HG03095 (cell line): ENCODE measurements at regions not wholly inside any gene's neighbourhood (a gene's known extent, or its start where the extent isn't known, plus 50 kb on each side); places are given as distances from the start of the nearest gene placed in this dataset.
"Not testable (repeated sequence)": the region's sequence is repeated elsewhere in the genome, so short reads cannot be mapped to it uniquely, and the experiment has no call there.

Source experiments
- ATAC-seq: cut with Tn5 transposase; IDR thresholded peaks from one replicate; pipeline ENCODE4 v1.9.1; 2021; ENCODE audit warnings: moderate library complexity; ENCODE audit not compliant: unreplicated experiment

- no peak for ATAC-seq
Measured at GRCh38 chr18:38651736-38652135, 1086.1 kb upstream of the CELF4 start.

DNA sequence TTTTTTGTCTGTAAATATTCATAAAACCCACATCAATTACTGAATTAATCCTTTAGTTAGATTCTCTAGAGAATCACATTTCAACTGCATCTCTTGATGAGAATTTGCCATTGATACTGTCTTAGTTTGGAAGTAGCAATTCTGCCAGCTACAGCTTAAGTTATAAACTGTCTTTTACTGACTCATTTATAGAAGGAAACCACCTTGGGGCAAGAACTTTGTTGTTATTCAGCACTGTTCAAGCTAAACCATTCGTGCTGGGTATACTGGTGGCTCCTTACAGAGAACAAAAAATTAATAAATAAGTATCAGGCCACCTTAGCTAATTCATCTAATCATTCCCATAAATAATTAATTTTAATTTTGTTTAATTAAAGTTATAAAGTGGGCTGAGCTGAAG, 1082.6 kb upstream of the CELF4 start:
- ATAC-seq = no peak

GRCh38 chr18:38646296-38646695, 1080.7 kb upstream of the CELF4 start:
- no peak for ATAC-seq

DNA sequence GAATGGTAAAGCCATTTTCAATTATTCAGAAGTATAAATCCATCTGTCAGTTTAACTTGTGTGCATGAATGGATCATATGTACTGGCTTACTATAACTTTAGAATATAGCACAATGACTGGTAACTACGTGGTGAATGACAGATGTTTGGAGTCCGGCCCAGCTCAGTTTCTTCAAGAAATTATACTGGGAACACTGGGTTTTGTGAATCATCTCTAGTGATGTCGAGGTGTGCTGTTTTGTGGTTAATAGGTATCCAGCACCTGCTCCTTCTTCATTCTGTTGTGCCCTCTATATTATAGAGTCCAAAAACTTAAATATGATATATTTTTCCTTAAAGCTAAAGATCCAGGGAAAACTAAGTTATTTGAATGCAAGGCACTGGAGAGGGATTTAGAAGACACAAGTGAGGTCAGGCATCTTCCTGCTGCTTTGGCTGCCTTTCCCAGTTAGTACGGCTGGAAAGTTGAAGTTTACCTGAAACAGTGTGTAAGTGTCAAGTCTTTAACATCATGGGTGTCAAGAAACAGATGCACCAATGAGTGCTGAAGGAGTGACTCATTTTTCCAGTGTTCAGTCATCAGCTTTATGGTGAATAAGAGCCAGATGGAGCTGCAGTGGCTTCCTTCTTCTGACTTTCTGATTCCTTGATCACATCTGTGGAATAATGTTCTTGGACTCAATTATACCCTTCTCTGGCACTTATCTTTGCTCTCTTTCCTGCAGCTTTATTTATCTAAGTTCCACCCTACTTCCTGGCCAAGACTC, 1079.5 kb upstream of the CELF4 start:
- ATAC-seq = no peak

GRCh38 chr18:38642711-38643110, 1077.1 kb upstream of the CELF4 start:
- ATAC-seq = no peak

DNA sequence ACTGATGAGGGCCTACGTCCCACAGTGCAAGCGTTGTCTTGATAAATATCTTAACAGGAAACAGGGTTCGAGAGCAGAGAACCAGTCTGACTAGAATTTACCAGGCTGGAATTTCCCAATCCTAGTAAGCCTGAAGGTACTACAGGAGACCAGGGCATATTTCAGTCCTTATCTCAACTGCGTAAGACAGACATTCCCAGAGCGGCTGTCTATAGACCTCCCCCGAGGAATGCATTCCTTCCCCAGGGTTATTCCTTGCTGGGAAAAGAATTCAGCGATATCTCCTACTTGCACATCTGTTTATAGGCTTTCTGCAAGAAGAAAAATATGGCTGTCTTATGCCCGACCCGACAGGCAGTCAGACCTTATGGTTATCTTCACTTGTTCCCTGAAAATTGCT, 1074.1 kb upstream of the CELF4 start:
- not testable (repeated sequence) for ATAC-seq

- ATAC-seq = no peak
Measured at GRCh38 chr18:38635709-38636430, 1070.3 kb upstream of the CELF4 start.

- no peak for ATAC-seq
Measured at GRCh38 chr18:38634117-38634516, 1068.5 kb upstream of the CELF4 start.

DNA sequence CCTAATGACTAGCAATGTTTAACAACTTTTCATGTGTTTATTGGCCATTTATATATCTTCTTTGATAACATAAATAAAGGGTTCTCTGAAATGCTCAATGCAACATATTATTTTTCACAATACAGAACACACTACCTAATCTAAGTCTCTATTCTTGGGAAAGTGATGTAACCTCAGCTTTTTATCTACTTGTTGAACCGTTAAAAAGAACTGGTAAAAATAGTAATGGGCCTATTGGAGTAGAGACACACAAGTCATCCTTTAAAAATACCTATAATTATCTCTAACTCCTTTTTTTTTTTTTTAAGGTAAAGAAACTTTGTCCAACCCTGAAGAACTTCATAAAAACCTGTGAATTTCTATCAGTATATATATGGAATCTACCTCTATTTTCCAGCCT, 1067.7 kb upstream of the CELF4 start:
- ATAC-seq = no peak

GRCh38 chr18:38619129-38619528, 1053.5 kb upstream of the CELF4 start:
- ATAC-seq = no peak

DNA sequence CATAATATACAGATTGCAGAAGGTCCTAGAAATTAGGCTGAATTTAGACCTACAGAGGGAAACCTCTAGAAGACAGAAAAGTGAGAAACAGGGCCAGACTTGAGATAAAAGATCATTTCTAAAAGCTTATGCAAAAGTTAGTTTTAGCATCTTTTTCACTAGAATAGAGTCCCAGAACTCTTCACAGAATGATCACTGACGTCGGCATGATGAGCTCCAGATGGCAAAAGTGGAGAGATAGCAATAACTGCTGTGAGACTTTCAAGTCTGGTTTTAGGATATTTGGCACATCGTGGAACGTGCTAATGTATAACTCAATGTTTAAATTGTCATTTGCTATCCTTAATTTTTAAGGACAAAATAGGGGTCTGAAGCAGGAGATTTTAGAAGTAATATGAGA, 1050.7 kb upstream of the CELF4 start:
- no peak for ATAC-seq

DNA sequence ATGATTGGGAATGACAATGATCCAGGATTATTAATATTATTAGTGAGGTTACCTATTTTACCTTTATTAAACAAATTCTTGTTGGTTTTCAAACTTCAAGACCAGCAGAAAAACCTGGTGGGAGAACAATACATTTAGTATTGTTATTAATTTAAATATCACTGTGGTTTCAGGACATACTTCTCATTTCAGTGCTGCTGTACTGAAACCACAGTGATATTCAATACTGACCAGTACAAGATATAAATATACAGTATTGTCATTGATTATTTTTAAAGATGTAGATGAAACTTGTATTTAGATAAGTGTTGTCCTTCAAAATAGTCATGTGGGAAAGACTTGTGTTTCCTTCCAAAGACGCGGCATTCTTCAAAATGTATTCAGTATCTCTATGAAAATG, 1047.3 kb upstream of the CELF4 start:
- no peak for ATAC-seq

GRCh38 chr18:38611036-38611964, 1045.7 kb upstream of the CELF4 start:
- ATAC-seq = peak; percentile 86

GRCh38 chr18:38606841-38607240, 1041.2 kb upstream of the CELF4 start:
- no peak for ATAC-seq

DNA sequence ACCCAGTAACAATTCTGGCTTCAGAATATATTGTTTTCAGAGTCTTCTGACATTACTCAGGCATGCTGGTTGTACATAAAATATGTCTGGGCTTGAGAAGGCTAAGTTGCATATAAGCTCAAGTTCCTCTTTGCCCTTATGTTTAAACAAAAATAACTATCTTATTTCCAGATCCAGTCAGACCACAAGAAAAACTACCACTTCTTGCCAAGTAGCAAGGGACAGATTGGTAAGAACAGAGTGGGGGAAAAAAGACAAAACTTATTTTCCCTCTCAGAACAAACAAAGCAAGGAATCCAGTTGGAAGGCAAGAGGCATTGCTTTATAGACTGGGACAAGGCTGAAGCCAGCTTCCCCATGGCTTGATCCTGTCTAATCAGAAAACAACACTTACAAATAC, 1036.7 kb upstream of the CELF4 start:
- no peak for ATAC-seq

GRCh38 chr18:38587571-38587970, 1022.0 kb upstream of the CELF4 start:
- no peak for ATAC-seq

GRCh38 chr18:38586327-38586726, 1020.7 kb upstream of the CELF4 start:
- ATAC-seq = no peak

- no peak for ATAC-seq
Measured at GRCh38 chr18:38579764-38580163, 1014.2 kb upstream of the CELF4 start.

GRCh38 chr18:38576916-38577315, 1011.3 kb upstream of the CELF4 start:
- no peak for ATAC-seq

DNA sequence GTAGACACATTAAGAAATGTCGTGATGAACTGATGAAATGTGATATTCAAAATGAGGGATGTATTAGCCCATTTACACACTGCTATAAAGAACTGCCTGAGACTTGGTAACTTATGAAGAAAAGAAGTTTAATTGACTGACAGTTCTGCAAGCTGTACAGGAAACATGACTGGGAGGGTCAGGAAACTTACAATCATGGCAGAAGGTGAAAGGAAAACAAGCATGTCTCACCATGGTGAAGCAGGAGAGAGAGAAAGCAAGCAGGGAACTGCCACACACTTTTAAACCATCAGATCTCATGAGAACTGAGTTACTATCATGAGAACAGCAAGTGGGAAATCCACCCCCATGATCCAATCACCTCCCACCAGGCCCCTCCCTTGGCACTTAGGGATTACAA, 1010.8 kb upstream of the CELF4 start:
- no peak for ATAC-seq

- no peak for ATAC-seq
Measured at GRCh38 chr18:38575648-38576047, 1010.0 kb upstream of the CELF4 start.
